K562 (cell line): ENCODE measurements at regions not wholly inside any gene's neighbourhood (a gene's known extent, or its start where the extent isn't known, plus 50 kb on each side); places are given as distances from the start of the nearest gene placed in this dataset.

ENCODE experiments used
- ATF4 ChIP-seq: fragments of 450-650 bp; formaldehyde crosslinking; IDR thresholded peaks from 2 replicates; pipeline ENCODE4 v1.4.0; 2022; ENCODE audit warnings: mild to moderate bottlenecking, moderate library complexity
- BCL6 ChIP-seq: fragments of 250-450 bp; sonication (Bioruptor Pico); IDR thresholded peaks from 2 replicates; pipeline ENCODE4 v1.4.0; 2020
- MAFK ChIP-seq: IDR thresholded peaks from 2 replicates; pipeline ENCODE4 v1.6.1; 2011; ENCODE audit warnings: low read length, improper control_type of control experiment
- NR4A1 ChIP-seq, 2 experiments: fragments of 250-450 bp in 1 of 2; fragments of 450-650 bp in 1 of 2; sonication (Bioruptor Pico) in 1 of 2; IDR thresholded peaks; 2 replicates each; pipeline versions ENCODE4 v1.4.0 to v1.6.1; 2016 to 2020; ENCODE audit warnings: mild to moderate bottlenecking in 2 of 2, missing compliant biosample characterization in 1 of 2, missing genetic modification characterization in 1 of 2, moderate library complexity in 1 of 2
- RERE ChIP-seq: sonication (generic); formaldehyde crosslinking; IDR thresholded peaks from 2 replicates; pipeline ENCODE4 v1.8.0; 2023; ENCODE audit warnings: missing genetic modification reagents, mild to moderate bottlenecking, borderline replicate concordance
- TAF1 ChIP-seq: IDR thresholded peaks from 2 replicates; pipeline ENCODE4 v1.6.1; 2011; ENCODE audit warnings: mild to moderate bottlenecking, low read length, moderate library complexity; ENCODE audit not compliant: insufficient read depth, control insufficient read depth, severe bottlenecking; ENCODE audit errors: extremely low read depth

GRCh38 chr6:145017051-145017450, 718.3 kb downstream of the EPM2A start (continued):
- TF ChIP-seq RERE (CRISPR knock-in tag) = no peak
- TF ChIP-seq NR4A1 (CRISPR knock-in tag; IDR thresholded peaks at IDR 0.05) = no peak
- TF ChIP-seq NR4A1 (tag; IDR thresholded peaks at IDR 0.05) = no peak
- no peak for TF ChIP-seq TAF1
- no peak for TF ChIP-seq ATF4
- TF ChIP-seq BCL6 (CRISPR knock-in tag) = no peak
- TF ChIP-seq MAFK = no peak
